Osteoblast (primary cell): ENCODE measurements at regions not wholly inside any gene's neighbourhood (a gene's known extent, or its start where the extent isn't known, plus 50 kb on each side); places are given as distances from the start of the nearest gene placed in this dataset.
"Not testable (repeated sequence)": the region's sequence is repeated elsewhere in the genome, so short reads cannot be mapped to it uniquely, and the experiment has no call there.

Source experiments
- DNase-seq: peaks from one replicate; pipeline ENCODE4 v3.0.0; 2011; ENCODE audit warnings: low spot score, mixed read lengths; ENCODE audit not compliant: insufficient read length; ENCODE audit errors: missing footprints
- H2AFZ ChIP-seq: 2 replicates; pipeline ENCODE4 v1.6.0; 2011; ENCODE audit warnings: mild to moderate bottlenecking, low read length
- H3K27ac ChIP-seq: 2 replicates; pipeline ENCODE4 v1.5.1; 2011; ENCODE audit warnings: mild to moderate bottlenecking, low read depth, low read length, moderate library complexity
- H3K27me3 ChIP-seq: 2 replicates; pipeline ENCODE4 v1.6.0; 2012; ENCODE audit warnings: mild to moderate bottlenecking, control low read depth, inconsistent platforms, low read length, moderate library complexity; ENCODE audit not compliant: insufficient read depth
- H3K36me3 ChIP-seq: 2 replicates; pipeline ENCODE4 v1.5.1; 2011; ENCODE audit warnings: mild to moderate bottlenecking, low read length, control low read depth, moderate library complexity; ENCODE audit not compliant: insufficient read depth
- H3K4me1 ChIP-seq: 2 replicates; pipeline ENCODE4 v1.5.1; 2011; ENCODE audit warnings: mild to moderate bottlenecking, low read length, control low read depth, moderate library complexity; ENCODE audit not compliant: insufficient read depth
- H3K4me2 ChIP-seq: 2 replicates; pipeline ENCODE4 v1.6.0; 2011; ENCODE audit warnings: mild to moderate bottlenecking, low read length; ENCODE audit not compliant: insufficient read depth
- H3K4me3 ChIP-seq: fragments of 200-600 bp; sonication (generic); 3 replicates; pipeline ENCODE4 v1.5.1; 2012; ENCODE audit warnings: mild to moderate bottlenecking, low read length, inconsistent platforms; ENCODE audit not compliant: insufficient read depth
- H3K79me2 ChIP-seq: 2 replicates; pipeline ENCODE4 v1.6.0; 2012; ENCODE audit warnings: mild to moderate bottlenecking, low read length, control low read depth, inconsistent platforms; ENCODE audit not compliant: insufficient read depth
- H3K9me3 ChIP-seq: 2 replicates; pipeline ENCODE4 v1.5.1; 2011; ENCODE audit warnings: low read depth, low read length, control low read depth
- H4K20me1 ChIP-seq: 2 replicates; pipeline ENCODE4 v1.6.0; 2012; ENCODE audit warnings: mild to moderate bottlenecking, low read length, control low read depth; ENCODE audit not compliant: insufficient read depth
- TF ChIP-seq, protein P1 (sequence below): IDR thresholded peaks from 2 replicates; pipeline ENCODE4 v1.5.1; 2011; ENCODE audit warnings: mild to moderate bottlenecking, low read depth, low read length, moderate library complexity; ENCODE audit errors: extremely low read depth

DNA sequence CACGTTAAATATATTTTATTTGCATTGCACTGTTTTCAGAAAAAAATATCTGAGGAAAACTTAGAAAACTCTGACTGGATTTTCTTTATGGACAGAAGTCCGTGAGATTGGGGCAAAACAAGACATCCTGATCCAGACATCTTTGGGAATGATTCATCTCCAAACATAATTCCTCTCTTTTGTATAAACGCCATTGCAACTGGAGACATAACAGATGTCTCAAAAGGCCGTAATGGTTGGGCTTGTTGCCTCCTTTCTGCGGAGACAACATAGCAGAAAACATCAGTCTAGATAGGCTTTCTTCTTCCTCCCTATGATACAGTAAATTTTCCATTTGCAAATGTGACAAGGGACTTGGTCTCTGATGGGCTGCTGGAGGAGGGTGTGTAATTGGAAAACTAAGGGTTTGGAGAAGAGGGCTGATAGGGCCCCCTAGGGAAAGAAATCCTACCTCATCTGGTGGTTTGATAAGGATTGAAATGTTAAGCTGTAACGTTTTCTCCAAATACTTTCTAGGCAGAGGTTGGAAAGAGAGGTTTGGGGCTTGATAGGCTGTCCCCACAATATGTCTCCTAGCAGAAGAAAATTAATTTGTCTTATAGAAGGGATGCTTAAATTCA is 631.5 kb upstream of the ST8SIA4 start:
- TF ChIP-seq, protein P1, sequence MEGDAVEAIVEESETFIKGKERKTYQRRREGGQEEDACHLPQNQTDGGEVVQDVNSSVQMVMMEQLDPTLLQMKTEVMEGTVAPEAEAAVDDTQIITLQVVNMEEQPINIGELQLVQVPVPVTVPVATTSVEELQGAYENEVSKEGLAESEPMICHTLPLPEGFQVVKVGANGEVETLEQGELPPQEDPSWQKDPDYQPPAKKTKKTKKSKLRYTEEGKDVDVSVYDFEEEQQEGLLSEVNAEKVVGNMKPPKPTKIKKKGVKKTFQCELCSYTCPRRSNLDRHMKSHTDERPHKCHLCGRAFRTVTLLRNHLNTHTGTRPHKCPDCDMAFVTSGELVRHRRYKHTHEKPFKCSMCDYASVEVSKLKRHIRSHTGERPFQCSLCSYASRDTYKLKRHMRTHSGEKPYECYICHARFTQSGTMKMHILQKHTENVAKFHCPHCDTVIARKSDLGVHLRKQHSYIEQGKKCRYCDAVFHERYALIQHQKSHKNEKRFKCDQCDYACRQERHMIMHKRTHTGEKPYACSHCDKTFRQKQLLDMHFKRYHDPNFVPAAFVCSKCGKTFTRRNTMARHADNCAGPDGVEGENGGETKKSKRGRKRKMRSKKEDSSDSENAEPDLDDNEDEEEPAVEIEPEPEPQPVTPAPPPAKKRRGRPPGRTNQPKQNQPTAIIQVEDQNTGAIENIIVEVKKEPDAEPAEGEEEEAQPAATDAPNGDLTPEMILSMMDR, result no peak
- Histone ChIP-seq H2AFZ (no peak overlapping the region), H3K9me3 (no peaks in the 10 kb centered on the region), H3K27ac (no peak overlapping the region), H3K36me3 (no peaks in the 10 kb centered on the region), H4K20me1 (no peaks in the 10 kb centered on the region), H3K27me3 (no peaks in the 10 kb centered on the region), H3K4me3 (no peak overlapping the region), H3K4me2 (no peak overlapping the region), H3K79me2 (no peaks in the 10 kb centered on the region), H3K4me1 (no peaks in the 10 kb centered on the region)
- DNase-seq, result no peak

- Histone ChIP-seq H3K27ac (no peak overlapping the region), H3K4me3 (no peak overlapping the region), H3K9me3 (no peaks in the 10 kb centered on the region), H3K4me1 (no peaks in the 10 kb centered on the region), H2AFZ (no peak overlapping the region), H3K36me3 (no peaks in the 10 kb centered on the region), H4K20me1 (no peaks in the 10 kb centered on the region), H3K79me2 (no peaks in the 10 kb centered on the region), H3K27me3 (no peaks in the 10 kb centered on the region), H3K4me2 (no peak overlapping the region)
- DNase-seq, result no peak
- TF ChIP-seq, protein P1, result no peak
Measured at GRCh38 chr5:101532430-101532829, 629.3 kb upstream of the ST8SIA4 start.

GRCh38 chr5:101531026-101531425 is 627.9 kb upstream of the ST8SIA4 start:
- H3K27ac ChIP-seq, result no peak overlapping the region
- no peak overlapping the region for H2AFZ ChIP-seq
- H3K36me3 ChIP-seq, result no peaks in the 10 kb centered on the region
- no peak overlapping the region for H3K4me3 ChIP-seq
- H4K20me1 ChIP-seq, result no peaks in the 10 kb centered on the region
- no peaks in the 10 kb centered on the region for H3K27me3 ChIP-seq
- no peaks in the 10 kb centered on the region for H3K4me1 ChIP-seq
- TF ChIP-seq, protein P1, result no peak
- no peak for DNase-seq
- no peaks in the 10 kb centered on the region for H3K79me2 ChIP-seq
- H3K9me3 ChIP-seq, result no peaks in the 10 kb centered on the region
- no peak overlapping the region for H3K4me2 ChIP-seq

DNA sequence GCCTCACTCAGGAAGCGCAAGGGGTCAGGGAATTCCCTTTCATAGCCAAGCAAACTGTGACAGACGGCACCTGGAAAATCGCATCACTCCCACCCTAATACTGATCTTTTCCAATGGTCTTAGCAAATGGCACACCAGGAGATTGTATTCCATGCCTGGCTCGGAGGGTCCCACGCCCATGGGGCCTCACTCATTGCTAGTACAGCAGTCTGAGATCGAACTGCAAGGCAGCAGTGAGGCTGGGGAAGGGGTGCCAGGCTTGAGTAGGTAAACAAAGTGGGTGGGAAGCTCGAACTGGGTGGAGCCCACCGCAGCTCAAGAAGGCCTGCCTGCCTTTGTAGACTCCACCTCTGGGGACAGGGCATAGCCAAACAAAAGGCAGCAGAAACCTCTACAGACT is 626.0 kb upstream of the ST8SIA4 start:
- H3K27ac ChIP-seq, DNase-seq, H3K27me3 ChIP-seq, H3K9me3 ChIP-seq, H3K4me1 ChIP-seq, H2AFZ ChIP-seq, H3K4me2 ChIP-seq, H3K4me3 ChIP-seq, H3K79me2 ChIP-seq, H3K36me3 ChIP-seq, H4K20me1 ChIP-seq: not testable (repeated sequence)
